CD4-positive, alpha-beta T cell (primary cell): ENCODE measurements at regions not wholly inside any gene's neighbourhood (a gene's known extent, or its start where the extent isn't known, plus 50 kb on each side); places are given as distances from the start of the nearest gene placed in this dataset.

Source experiments
- ATAC-seq: fragments of 200-7000 bp; cut with Tn5 transposase; one replicate; pipeline ENCODE4 v1.10.0; 2022; ENCODE audit warnings: mild to moderate bottlenecking; ENCODE audit not compliant: poor library complexity
- CTCF ChIA-PET: fragments of 350-600 bp; sonication (Branson Sonifier 250); formaldehyde crosslinking; loops from one replicate; lab custom pipeline; 2021; ENCODE audit warnings: antibody characterized with exemption, inconsistent platforms; lab: Charles Lee
- POLR2A ChIA-PET: fragments of 350-600 bp; sonication (Branson Sonifier 250); formaldehyde crosslinking; loops from one replicate; lab custom pipeline; 2021; ENCODE audit warnings: antibody characterized with exemption, inconsistent platforms; lab: Charles Lee
- DNase-seq, 14 experiments: peaks; one replicate each; pipeline ENCODE4 v3.0.0-alpha.2; 2013 to 2020; ENCODE audit warnings: mixed read lengths in 2 of 14
- H3K27ac ChIP-seq, 2 donors: one replicate each; pipeline versions ENCODE4 v1.5.1 to v1.7.0; 2013; ENCODE audit warnings: low read length in 2 of 2, low read depth in 1 of 2, mild to moderate bottlenecking in 1 of 2
- H3K27me3 ChIP-seq, 2 experiments: 1 replicate in 1 of 2; 2 replicates in 1 of 2; pipeline versions ENCODE4 v1.6.1 to v1.7.0; 2013; ENCODE audit warnings: low read length in 2 of 2, control low read depth in 1 of 2, mild to moderate bottlenecking in 1 of 2, moderate library complexity in 1 of 2; ENCODE audit not compliant: insufficient read depth in 2 of 2, control insufficient read depth in 1 of 2
- H3K36me3 ChIP-seq: one replicate; pipeline ENCODE4 v1.6.1; 2013; ENCODE audit warnings: low read length, control low read depth; ENCODE audit not compliant: insufficient read depth
- H3K4me1 ChIP-seq: one replicate; pipeline ENCODE4 v1.6.1; 2013; ENCODE audit warnings: low read length, control low read depth; ENCODE audit not compliant: insufficient read depth
- H3K4me3 ChIP-seq: one replicate; pipeline ENCODE4 v1.5.1; 2013; ENCODE audit warnings: mild to moderate bottlenecking, low read length, moderate library complexity
- H3K9me3 ChIP-seq, 2 experiments: 1 replicate in 1 of 2; 2 replicates in 1 of 2; pipeline versions ENCODE4 v1.6.1 to v1.7.0; 2013; ENCODE audit warnings: low read length in 2 of 2, mild to moderate bottlenecking in 2 of 2, control low read depth in 1 of 2, moderate library complexity in 1 of 2; ENCODE audit not compliant: control insufficient read depth in 1 of 2, insufficient read depth in 1 of 2
- H3K27ac Mint-ChIP-seq: one replicate; pipeline ENCODE4 v1.8.0; 2020; ENCODE audit warnings: mixed read lengths
- H3K27me3 Mint-ChIP-seq: one replicate; pipeline ENCODE4 v1.8.0; 2021; ENCODE audit warnings: mixed read lengths
- H3K36me3 Mint-ChIP-seq: one replicate; pipeline ENCODE4 v1.8.0; 2021; ENCODE audit warnings: low read depth, mixed read lengths
- H3K4me1 Mint-ChIP-seq: one replicate; pipeline ENCODE4 v1.8.0; 2021; ENCODE audit warnings: low read depth, mixed read lengths
- H3K4me3 Mint-ChIP-seq: one replicate; pipeline ENCODE4 v1.8.0; 2020; ENCODE audit warnings: mild to moderate bottlenecking, mixed read lengths
- H3K9me3 Mint-ChIP-seq: one replicate; pipeline ENCODE4 v1.8.0; 2020; ENCODE audit warnings: mixed read lengths
- intact Hi-C, 2 experiments: fragments of 100-400 bp; cut with DNase I in 1 of 2; cut with micrococcal nuclease in 1 of 2; formaldehyde crosslinking; loops; one replicate each; pipeline versions ENCODE4 v1.15.1 to v1.9.0; 2023 to 2025; cut with DNase I, micrococcal nuclease
- TF ChIP-seq, protein P1 (sequence below): fragments of 200-600 bp; IDR thresholded peaks from one replicate; pipeline ENCODE4 v1.8.0; 2022; ENCODE audit warnings: antibody characterized with exemption, mild to moderate bottlenecking

GRCh38 chr2:7115364-7115763, 198.2 kb downstream of the RNF144A start:
- ATAC-seq (no peak), DNase-seq (no peak)
- Histone ChIP-seq H3K27me3 (no peaks in the 10 kb centered on the region), H3K36me3 (no peaks in the 10 kb centered on the region), H3K27ac (no peak overlapping the region), H3K4me3 (no peak overlapping the region), H3K4me1 (no peaks in the 10 kb centered on the region), H3K9me3 (no peaks in the 10 kb centered on the region)
- ChIA-PET CTCF (no interaction called here), POLR2A (no interaction called here)
- H3K27me3 Mint-ChIP-seq: no peaks in the 10 kb centered on the region
- TF ChIP-seq, protein P1, sequence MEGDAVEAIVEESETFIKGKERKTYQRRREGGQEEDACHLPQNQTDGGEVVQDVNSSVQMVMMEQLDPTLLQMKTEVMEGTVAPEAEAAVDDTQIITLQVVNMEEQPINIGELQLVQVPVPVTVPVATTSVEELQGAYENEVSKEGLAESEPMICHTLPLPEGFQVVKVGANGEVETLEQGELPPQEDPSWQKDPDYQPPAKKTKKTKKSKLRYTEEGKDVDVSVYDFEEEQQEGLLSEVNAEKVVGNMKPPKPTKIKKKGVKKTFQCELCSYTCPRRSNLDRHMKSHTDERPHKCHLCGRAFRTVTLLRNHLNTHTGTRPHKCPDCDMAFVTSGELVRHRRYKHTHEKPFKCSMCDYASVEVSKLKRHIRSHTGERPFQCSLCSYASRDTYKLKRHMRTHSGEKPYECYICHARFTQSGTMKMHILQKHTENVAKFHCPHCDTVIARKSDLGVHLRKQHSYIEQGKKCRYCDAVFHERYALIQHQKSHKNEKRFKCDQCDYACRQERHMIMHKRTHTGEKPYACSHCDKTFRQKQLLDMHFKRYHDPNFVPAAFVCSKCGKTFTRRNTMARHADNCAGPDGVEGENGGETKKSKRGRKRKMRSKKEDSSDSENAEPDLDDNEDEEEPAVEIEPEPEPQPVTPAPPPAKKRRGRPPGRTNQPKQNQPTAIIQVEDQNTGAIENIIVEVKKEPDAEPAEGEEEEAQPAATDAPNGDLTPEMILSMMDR: no peak
- no peak overlapping the region for H3K4me3 Mint-ChIP-seq
- peaks cover 2% of the 10 kb centered on the region for H3K9me3 Mint-ChIP-seq
- no peaks in the 10 kb centered on the region for H3K4me1 Mint-ChIP-seq
- H3K36me3 Mint-ChIP-seq: peaks cover 36% of the 10 kb centered on the region
- intact Hi-C loops: no loop called here
- no peak overlapping the region for H3K27ac Mint-ChIP-seq

GRCh38 chr2:7115906-7116305, 198.7 kb downstream of the RNF144A start:
- Histone ChIP-seq H3K9me3 (no peaks in the 10 kb centered on the region), H3K36me3 (no peaks in the 10 kb centered on the region), H3K27ac (no peak overlapping the region), H3K4me1 (no peaks in the 10 kb centered on the region), H3K4me3 (no peak overlapping the region), H3K27me3 (no peaks in the 10 kb centered on the region)
- POLR2A ChIA-PET: no interaction called here
- ATAC-seq: no peak
- Mint-ChIP-seq H3K27me3 (no peaks in the 10 kb centered on the region), H3K27ac (no peak overlapping the region), H3K36me3 (peaks cover 36% of the 10 kb centered on the region), H3K4me1 (no peaks in the 10 kb centered on the region), H3K4me3 (no peak overlapping the region), H3K9me3 (peaks cover 2% of the 10 kb centered on the region)
- TF ChIP-seq, protein P1: no peak
- intact Hi-C loops: no loop called here
- CTCF ChIA-PET: no interaction called here
- DNase-seq: no peak

DNA sequence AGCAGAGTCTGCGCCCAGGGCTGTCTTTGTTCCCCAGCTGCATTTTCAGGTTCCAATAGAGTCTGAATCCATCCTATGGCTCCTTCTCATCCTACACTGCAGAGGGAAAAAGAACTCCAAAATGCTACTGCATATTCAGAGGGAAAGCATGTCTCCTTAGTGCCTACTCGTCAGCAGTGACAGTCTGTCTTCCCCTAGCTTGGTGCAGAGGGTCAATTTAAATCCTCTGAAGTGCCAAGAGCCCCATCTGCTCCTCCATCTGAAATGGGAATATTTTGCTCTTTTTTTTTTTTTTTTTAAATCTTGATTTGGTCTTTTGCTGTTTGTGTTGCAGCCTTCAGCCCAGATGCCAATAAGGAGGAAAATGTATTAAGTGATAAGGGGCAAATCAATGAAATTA, 199.3 kb downstream of the RNF144A start:
- Mint-ChIP-seq H3K4me3 (no peak overlapping the region), H3K27me3 (no peaks in the 10 kb centered on the region), H3K4me1 (no peaks in the 10 kb centered on the region), H3K36me3 (peaks cover 33% of the 10 kb centered on the region), H3K27ac (no peak overlapping the region), H3K9me3 (peaks cover 2% of the 10 kb centered on the region)
- H3K27ac ChIP-seq: no peak overlapping the region
- DNase-seq (no peak), ATAC-seq (no peak)
- ChIA-PET CTCF (no interaction called here), POLR2A (no interaction called here)
- no peaks in the 10 kb centered on the region for H3K27me3 ChIP-seq
- TF ChIP-seq, protein P1: no peak
- H3K4me3 ChIP-seq: no peak overlapping the region
- no peaks in the 10 kb centered on the region for H3K4me1 ChIP-seq
- no peaks in the 10 kb centered on the region for H3K9me3 ChIP-seq
- intact Hi-C loops: no loop called here
- H3K36me3 ChIP-seq: no peaks in the 10 kb centered on the region
